ENCODE measurements at regions not wholly inside any gene's neighbourhood (a gene's known extent, or its start where the extent isn't known, plus 50 kb on each side); places are given as distances from the start of the nearest gene placed in this dataset.

DNA sequence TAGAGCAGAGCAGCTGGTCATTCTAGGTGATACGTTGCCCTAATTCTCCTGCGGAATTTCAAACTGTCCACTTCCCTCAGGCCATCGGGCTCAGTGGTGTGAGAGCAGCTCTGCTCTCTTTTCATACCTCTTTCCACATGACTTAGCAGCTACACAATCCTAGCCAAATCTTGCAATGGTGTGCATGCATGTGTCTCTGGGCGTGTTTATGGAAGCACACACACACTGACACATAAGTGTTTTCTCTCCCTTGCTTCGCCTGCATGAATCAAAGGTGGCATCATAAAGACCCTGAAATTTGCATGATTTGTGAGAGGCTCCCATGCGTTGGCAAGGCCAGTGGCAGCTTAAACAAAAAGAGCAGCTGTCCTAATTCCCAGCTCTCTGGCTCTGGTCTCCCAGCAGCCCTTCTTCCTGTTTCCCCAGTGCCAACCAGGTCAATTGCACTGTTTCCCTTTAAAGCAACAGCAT lies 1189.5 kb downstream of the GATA3 start:
- Histone ChIP-seq H2AK5ac (ENCODE audit: low read depth, low read length) (no peak overlapping the region), H4K20me1 (ENCODE audit: insufficient read depth, low read length) (no peaks in the 10 kb centered on the region), H2BK20ac (ENCODE audit: low read depth, low read length) (no peak overlapping the region), H3K14ac (replicated peaks; ENCODE audit: low read depth, low read length) (no peak overlapping the region), H3K36me3 (ENCODE audit: control insufficient read depth, insufficient read depth, low read length) (no peaks in the 10 kb centered on the region), H3K4ac (ENCODE audit: low read depth, low read length) (no peak overlapping the region), H3K4me3 (ENCODE audit: insufficient read depth, low read depth, low read length) (no peak overlapping the region), H4K5ac (ENCODE audit: low read depth, low read length) (no peak overlapping the region), H3K23ac (ENCODE audit: low read depth, low read length) (no peak overlapping the region), H4K91ac (ENCODE audit: insufficient read depth, low read depth, low read length) (no peak overlapping the region), H3K9ac (ENCODE audit: low read depth, low read length) (no peak overlapping the region), H3K4me1 (ENCODE audit: control insufficient read depth, insufficient read depth, low read length) (no peaks in the 10 kb centered on the region), H3K79me1 (ENCODE audit: low read depth in 1 of 2, low read length in 2 of 2) (no peaks in the 10 kb centered on the region), H3K18ac (ENCODE audit: low read depth, low read length) (no peak overlapping the region), H3K4me2 (ENCODE audit: low read depth, low read length) (no peak overlapping the region), H4K8ac (ENCODE audit: low read depth in 2 of 2, low read length in 2 of 2) (no peak overlapping the region), H3K27ac (ENCODE audit: insufficient read depth, low read length) (no peak overlapping the region), H3K9me3 (ENCODE audit: control insufficient read depth, insufficient read depth, low read length) (no peaks in the 10 kb centered on the region), H2AFZ (replicated peaks; ENCODE audit: low read length, poor library complexity) (no peak overlapping the region), H2BK120ac (ENCODE audit: low read depth, low read length) (no peak overlapping the region), H2BK5ac (ENCODE audit: low read depth, low read length, poor library complexity, severe bottlenecking) (no peak overlapping the region), H3K9me1 (ENCODE audit: insufficient read depth, low read length) (no peaks in the 10 kb centered on the region), H3K27me3 (ENCODE audit: control insufficient read depth, insufficient read depth, low read length) (no peaks in the 10 kb centered on the region), H2BK15ac (ENCODE audit: low read depth, low read length) (no peak overlapping the region), H2AK9ac (replicated peaks; ENCODE audit: low read depth, low read length, poor library complexity) (no peak overlapping the region), H3K56ac (ENCODE audit: extremely low read depth, insufficient read depth, low read length) (no peak overlapping the region)
- no peak for TF ChIP-seq CEBPB (IDR thresholded peaks at IDR 0.05; ENCODE audit: low read depth, low read length)
- TF ChIP-seq FOS (IDR thresholded peaks at IDR 0.05; ENCODE audit: low read depth, low read length): no peak
- no peak for TF ChIP-seq RAD21 (IDR thresholded peaks at IDR 0.05; ENCODE audit: low read length)
- no peak for TF ChIP-seq CHD1 (IDR thresholded peaks at IDR 0.05; ENCODE audit: low read depth, low read length)
- TF ChIP-seq NFE2L2 (IDR thresholded peaks at IDR 0.05; ENCODE audit: low read depth, low read length): no peak
- TF ChIP-seq SMC3 (IDR thresholded peaks at IDR 0.05; ENCODE audit: low read depth, low read length): no peak
- in situ Hi-C loops (cut with MboI; ENCODE audit: low sequenced_read_pairs) (no loop called here), intact Hi-C loops (cut with micrococcal nuclease) (no loop called here), dilution Hi-C loops (cut with HindIII; ENCODE audit: low sequenced_read_pairs, unreplicated experiment) (no loop called here)
- ChIA-PET POLR2A (ENCODE audit: unreplicated experiment) (no interaction called here), CTCF (interaction anchor here (0.8 kb wide), 1 partner anchor 10 kb away, joined by 3 read pairs; no protein-coding TSS in a partner anchor)
- 83% methylated on average over 2 of the region's 6 CpGs; no CpG with 5 or more reads in 1 of the 2 experiments for WGBS, 2 experiments (ENCODE audit: extremely low coverage in 2 of 2, insufficient read length in 1 of 2)
- BruUV-seq (replicated peaks): no TSS peak
- no peak for ATAC-seq (ENCODE audit: low read depth)
- DNase-seq: no peak

Measured in IMR-90 (cell line).